Neural progenitor cell (in vitro differentiated cells): ENCODE measurements at regions not wholly inside any gene's neighbourhood (a gene's known extent, or its start where the extent isn't known, plus 50 kb on each side); places are given as distances from the start of the nearest gene placed in this dataset.

Experiments used
- EZH2 ChIP-seq: fragments of 200-600 bp; sonication (generic); IDR thresholded peaks from 2 replicates; pipeline ENCODE4 v1.6.1; 2017; ENCODE audit warnings: antibody characterized with exemption, mild to moderate bottlenecking, moderate library complexity
- EZH2phosphoT487 ChIP-seq: fragments of 200-600 bp; sonication (generic); IDR thresholded peaks from 2 replicates; pipeline ENCODE4 v1.6.1; 2017; ENCODE audit warnings: antibody characterized with exemption
- TF ChIP-seq, protein P1 (sequence below): fragments of 200-600 bp; sonication (generic); IDR thresholded peaks from 2 replicates; pipeline ENCODE4 v1.5.1; 2017; ENCODE audit warnings: antibody characterized with exemption, mild to moderate bottlenecking

DNA sequence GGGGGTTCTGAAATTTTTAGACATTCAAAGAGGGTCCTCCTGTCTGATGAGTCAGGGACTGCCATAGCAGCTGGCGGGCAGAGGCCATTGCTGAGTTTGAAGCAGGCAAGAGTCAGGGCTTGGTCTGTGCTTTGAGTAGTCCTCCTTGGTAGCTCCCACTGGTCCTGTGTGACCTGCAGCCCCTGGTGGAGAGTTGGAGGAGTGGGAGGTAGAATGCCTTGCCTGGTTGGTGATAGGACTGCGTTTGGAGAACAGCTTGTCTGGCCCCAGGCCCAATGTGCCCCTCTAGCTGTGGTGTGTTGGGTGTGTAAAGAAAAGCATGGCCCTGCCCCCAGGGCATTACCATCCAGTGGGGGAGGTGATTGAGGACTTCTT, 116.7 kb downstream of the BEGAIN start:
- TF ChIP-seq, protein P1, sequence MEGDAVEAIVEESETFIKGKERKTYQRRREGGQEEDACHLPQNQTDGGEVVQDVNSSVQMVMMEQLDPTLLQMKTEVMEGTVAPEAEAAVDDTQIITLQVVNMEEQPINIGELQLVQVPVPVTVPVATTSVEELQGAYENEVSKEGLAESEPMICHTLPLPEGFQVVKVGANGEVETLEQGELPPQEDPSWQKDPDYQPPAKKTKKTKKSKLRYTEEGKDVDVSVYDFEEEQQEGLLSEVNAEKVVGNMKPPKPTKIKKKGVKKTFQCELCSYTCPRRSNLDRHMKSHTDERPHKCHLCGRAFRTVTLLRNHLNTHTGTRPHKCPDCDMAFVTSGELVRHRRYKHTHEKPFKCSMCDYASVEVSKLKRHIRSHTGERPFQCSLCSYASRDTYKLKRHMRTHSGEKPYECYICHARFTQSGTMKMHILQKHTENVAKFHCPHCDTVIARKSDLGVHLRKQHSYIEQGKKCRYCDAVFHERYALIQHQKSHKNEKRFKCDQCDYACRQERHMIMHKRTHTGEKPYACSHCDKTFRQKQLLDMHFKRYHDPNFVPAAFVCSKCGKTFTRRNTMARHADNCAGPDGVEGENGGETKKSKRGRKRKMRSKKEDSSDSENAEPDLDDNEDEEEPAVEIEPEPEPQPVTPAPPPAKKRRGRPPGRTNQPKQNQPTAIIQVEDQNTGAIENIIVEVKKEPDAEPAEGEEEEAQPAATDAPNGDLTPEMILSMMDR, result no peak
- TF ChIP-seq EZH2 (no peak), EZH2phosphoT487 (no peak)
